ENCODE measurements at regions not wholly inside any gene's neighbourhood (a gene's known extent, or its start where the extent isn't known, plus 50 kb on each side); places are given as distances from the start of the nearest gene placed in this dataset.

DNA sequence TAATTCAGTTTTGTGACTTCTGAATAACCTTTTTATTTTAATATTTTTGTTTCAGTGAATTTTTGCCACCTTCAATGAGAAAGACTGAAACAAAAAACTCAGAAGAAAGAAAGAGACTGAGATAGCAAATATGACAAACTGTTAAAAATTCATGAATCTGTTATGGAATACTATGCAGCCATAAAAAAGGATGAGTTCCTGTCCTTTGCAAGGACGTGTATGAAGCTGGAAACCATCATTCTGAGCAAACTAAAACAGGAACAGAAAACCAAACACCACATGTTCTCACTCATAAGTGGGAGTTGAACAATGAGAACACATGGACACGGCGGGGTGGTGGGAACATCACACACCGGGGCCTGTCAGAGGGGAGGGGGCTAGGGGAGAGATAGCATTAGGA is 193.4 kb upstream of the FGGY start:
- TF ChIP-seq, protein P1, sequence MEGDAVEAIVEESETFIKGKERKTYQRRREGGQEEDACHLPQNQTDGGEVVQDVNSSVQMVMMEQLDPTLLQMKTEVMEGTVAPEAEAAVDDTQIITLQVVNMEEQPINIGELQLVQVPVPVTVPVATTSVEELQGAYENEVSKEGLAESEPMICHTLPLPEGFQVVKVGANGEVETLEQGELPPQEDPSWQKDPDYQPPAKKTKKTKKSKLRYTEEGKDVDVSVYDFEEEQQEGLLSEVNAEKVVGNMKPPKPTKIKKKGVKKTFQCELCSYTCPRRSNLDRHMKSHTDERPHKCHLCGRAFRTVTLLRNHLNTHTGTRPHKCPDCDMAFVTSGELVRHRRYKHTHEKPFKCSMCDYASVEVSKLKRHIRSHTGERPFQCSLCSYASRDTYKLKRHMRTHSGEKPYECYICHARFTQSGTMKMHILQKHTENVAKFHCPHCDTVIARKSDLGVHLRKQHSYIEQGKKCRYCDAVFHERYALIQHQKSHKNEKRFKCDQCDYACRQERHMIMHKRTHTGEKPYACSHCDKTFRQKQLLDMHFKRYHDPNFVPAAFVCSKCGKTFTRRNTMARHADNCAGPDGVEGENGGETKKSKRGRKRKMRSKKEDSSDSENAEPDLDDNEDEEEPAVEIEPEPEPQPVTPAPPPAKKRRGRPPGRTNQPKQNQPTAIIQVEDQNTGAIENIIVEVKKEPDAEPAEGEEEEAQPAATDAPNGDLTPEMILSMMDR (IDR thresholded peaks at IDR 0.05): no peak
- TF ChIP-seq POLR2A (IDR thresholded peaks at IDR 0.05): no peak

All from thyroid gland (tissue), 4 donors.